ENCODE measurements at regions not wholly inside any gene's neighbourhood (a gene's known extent, or its start where the extent isn't known, plus 50 kb on each side); places are given as distances from the start of the nearest gene placed in this dataset.

DNA sequence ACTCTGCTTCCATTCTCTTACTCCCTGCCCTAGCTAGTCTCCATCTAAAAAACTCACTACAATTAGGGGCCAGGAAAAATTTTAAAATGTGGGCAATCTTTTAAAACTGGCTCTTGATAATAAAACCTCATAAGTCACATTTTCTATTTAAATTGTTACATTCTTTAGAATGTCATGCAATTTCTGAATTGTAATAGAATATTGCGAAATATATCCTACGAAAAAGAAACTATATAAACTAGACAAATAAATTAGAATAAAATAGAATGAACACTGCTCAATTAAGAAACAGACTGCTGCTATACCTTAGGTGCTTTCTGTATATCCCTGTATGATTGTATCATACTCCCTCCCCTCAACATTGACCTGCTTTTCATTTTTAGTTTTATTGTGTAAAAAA lies 826.0 kb downstream of the IGSF11 start:
- Histone ChIP-seq H3K4me3 (IDR thresholded peaks at IDR 0.05; ENCODE audit: insufficient read depth, low read depth, low read length) (no peak overlapping the region), H3K4me1 (ENCODE audit: low read depth, poor library complexity, severe bottlenecking) (no peaks in the 10 kb centered on the region), H4K20me1 (ENCODE audit: insufficient read depth) (no peaks in the 10 kb centered on the region), H3K27me3 (ENCODE audit: insufficient read depth, low read depth) (no peaks in the 10 kb centered on the region), H2AFZ (ENCODE audit: low read depth) (no peak overlapping the region), H3K36me3 (ENCODE audit: insufficient read depth) (no peaks in the 10 kb centered on the region), H3K79me2 (ENCODE audit: insufficient read depth, low read depth) (no peaks in the 10 kb centered on the region), H3K4me2 (no peak overlapping the region), H3K27ac (no peak overlapping the region), H3K9ac (no peak overlapping the region)
- TF ChIP-seq, protein P1, sequence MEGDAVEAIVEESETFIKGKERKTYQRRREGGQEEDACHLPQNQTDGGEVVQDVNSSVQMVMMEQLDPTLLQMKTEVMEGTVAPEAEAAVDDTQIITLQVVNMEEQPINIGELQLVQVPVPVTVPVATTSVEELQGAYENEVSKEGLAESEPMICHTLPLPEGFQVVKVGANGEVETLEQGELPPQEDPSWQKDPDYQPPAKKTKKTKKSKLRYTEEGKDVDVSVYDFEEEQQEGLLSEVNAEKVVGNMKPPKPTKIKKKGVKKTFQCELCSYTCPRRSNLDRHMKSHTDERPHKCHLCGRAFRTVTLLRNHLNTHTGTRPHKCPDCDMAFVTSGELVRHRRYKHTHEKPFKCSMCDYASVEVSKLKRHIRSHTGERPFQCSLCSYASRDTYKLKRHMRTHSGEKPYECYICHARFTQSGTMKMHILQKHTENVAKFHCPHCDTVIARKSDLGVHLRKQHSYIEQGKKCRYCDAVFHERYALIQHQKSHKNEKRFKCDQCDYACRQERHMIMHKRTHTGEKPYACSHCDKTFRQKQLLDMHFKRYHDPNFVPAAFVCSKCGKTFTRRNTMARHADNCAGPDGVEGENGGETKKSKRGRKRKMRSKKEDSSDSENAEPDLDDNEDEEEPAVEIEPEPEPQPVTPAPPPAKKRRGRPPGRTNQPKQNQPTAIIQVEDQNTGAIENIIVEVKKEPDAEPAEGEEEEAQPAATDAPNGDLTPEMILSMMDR (conservative IDR thresholded peaks at IDR 0.05; ENCODE audit: low read depth, low read length) = no peak

DNA sequence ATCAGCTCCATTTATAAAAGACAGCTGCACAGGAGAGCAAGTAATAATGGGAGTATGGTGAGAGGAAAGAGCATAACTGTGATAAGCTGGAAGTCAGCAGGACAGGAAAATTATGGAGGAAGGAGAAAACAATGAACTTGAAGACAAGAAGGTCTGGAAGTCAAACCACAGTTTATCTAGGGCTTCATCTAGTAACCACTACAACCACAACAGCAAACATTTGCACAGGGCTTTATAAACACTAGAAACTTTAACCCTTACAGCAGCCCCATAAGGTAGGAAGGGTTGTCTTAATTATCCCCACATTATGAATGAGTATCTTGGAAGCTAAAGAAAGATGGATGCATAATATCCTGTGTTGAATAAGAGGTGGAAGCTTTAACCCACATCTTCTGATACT lies 820.8 kb downstream of the IGSF11 start:
- Histone ChIP-seq H2AFZ (ENCODE audit: low read depth) (no peak overlapping the region), H3K36me3 (ENCODE audit: insufficient read depth) (no peaks in the 10 kb centered on the region), H3K4me3 (IDR thresholded peaks at IDR 0.05; ENCODE audit: insufficient read depth, low read depth, low read length) (no peak overlapping the region), H3K4me2 (no peak overlapping the region), H3K27me3 (ENCODE audit: insufficient read depth, low read depth) (no peaks in the 10 kb centered on the region), H3K4me1 (ENCODE audit: low read depth, poor library complexity, severe bottlenecking) (no peaks in the 10 kb centered on the region), H3K27ac (no peak overlapping the region), H4K20me1 (ENCODE audit: insufficient read depth) (no peaks in the 10 kb centered on the region), H3K79me2 (ENCODE audit: insufficient read depth, low read depth) (no peaks in the 10 kb centered on the region), H3K9ac (no peak overlapping the region)
- TF ChIP-seq, protein P1 (conservative IDR thresholded peaks at IDR 0.05; ENCODE audit: low read depth, low read length) = no peak

DNA sequence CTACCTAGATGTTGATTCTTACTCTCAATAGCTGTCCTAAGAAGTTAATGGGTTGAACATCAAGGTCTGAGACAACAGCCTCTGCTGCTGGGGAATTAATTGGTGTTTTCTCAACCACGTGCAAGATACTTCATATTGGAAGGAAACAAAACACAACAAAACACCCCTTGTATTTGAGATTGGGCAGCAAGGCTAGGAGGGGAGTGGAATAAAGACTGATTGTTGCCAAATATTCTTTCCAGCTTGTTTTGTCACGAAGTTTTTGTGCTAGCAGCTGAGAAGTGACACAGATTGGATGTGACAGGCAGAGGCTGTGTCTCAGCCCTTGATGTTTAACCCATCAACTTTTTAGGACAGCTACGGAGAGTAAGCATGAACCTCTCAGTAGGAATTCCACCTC lies 808.4 kb downstream of the IGSF11 start:
- Histone ChIP-seq H2AFZ (ENCODE audit: low read depth) (no peak overlapping the region), H3K36me3 (ENCODE audit: insufficient read depth) (no peaks in the 10 kb centered on the region), H3K9ac (no peak overlapping the region)

DNA sequence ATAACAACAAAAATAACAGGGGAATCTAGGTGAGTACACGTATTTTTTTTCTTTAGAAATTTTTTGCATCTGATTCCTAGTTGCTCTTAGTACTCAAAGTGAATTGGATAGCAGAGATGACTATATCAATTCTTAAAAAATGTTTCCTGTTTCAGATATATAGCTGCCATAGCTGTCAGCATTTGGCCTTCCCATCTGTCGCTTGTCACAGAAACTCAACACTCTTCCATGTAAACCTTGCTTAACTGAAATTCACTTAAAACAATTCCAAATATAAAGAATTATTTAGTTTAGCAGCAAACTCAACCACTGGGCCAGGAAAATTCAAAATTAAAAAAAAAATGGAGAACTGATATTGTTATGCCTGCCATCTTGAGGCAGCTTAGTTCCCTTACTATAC lies 807.5 kb downstream of the IGSF11 start:
- no peak overlapping the region for H2AFZ ChIP-seq (ENCODE audit: low read depth)
- no peaks in the 10 kb centered on the region for H4K20me1 ChIP-seq (ENCODE audit: insufficient read depth)
- no peaks in the 10 kb centered on the region for H3K36me3 ChIP-seq (ENCODE audit: insufficient read depth)
- TF ChIP-seq, protein P1 (conservative IDR thresholded peaks at IDR 0.05; ENCODE audit: low read depth, low read length) = no peak
- no peak overlapping the region for H3K9ac ChIP-seq
- no peak overlapping the region for H3K4me3 ChIP-seq (IDR thresholded peaks at IDR 0.05; ENCODE audit: insufficient read depth, low read depth, low read length)
- H3K79me2 ChIP-seq (ENCODE audit: insufficient read depth, low read depth) = no peaks in the 10 kb centered on the region
- H3K27me3 ChIP-seq (ENCODE audit: insufficient read depth, low read depth) = no peaks in the 10 kb centered on the region
- no peak overlapping the region for H3K27ac ChIP-seq
- H3K4me1 ChIP-seq (ENCODE audit: low read depth, poor library complexity, severe bottlenecking) = no peaks in the 10 kb centered on the region
- no peak overlapping the region for H3K4me2 ChIP-seq

More for the DNA sequence above, 808.4 kb downstream of the IGSF11 start:
- no peaks in the 10 kb centered on the region for H4K20me1 ChIP-seq (ENCODE audit: insufficient read depth)
- no peak overlapping the region for H3K27ac ChIP-seq
- TF ChIP-seq, protein P1 (conservative IDR thresholded peaks at IDR 0.05; ENCODE audit: low read depth, low read length) = no peak
- H3K4me2 ChIP-seq = no peak overlapping the region
- no peaks in the 10 kb centered on the region for H3K27me3 ChIP-seq (ENCODE audit: insufficient read depth, low read depth)
- H3K4me3 ChIP-seq (IDR thresholded peaks at IDR 0.05; ENCODE audit: insufficient read depth, low read depth, low read length) = no peak overlapping the region
- no peaks in the 10 kb centered on the region for H3K4me1 ChIP-seq (ENCODE audit: low read depth, poor library complexity, severe bottlenecking)
- no peaks in the 10 kb centered on the region for H3K79me2 ChIP-seq (ENCODE audit: insufficient read depth, low read depth)

All from KMS-11 (cell line).